ENCODE measurements at regions not wholly inside any gene's neighbourhood (a gene's known extent, or its start where the extent isn't known, plus 50 kb on each side); places are given as distances from the start of the nearest gene placed in this dataset.

DNA sequence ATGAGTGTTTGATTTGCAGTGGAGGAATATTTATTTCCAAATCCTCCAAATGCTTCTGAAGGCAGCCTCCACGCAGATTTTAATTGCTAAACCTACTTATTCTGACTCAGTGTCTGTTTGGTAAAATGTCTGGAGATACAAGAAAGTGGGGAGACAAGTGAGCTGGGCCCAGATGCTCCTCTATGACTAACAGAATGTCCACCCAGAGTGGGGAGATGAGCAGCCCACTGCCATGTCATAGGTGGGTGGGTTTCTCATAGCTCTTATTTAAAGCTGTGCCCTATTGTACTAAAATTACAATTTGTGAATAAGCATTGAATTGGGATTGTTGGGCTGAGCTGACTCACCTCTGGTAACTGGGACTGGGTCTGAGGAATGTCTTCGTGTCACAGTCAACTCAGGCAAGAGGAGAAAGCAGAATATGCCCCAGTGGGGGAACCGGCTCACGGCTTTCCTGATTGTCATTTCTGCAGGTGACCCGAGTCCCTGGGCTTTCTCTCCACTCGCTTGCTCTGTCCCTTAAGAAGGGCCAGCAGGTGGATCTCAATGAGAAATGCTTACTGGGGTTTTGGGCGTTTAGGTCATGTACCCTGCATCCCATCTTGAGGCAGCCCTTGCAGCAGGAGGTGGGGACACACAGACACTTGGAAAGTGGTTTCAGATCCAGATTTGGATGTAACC, 116.3 kb upstream of the SPRED2 start:
- TF ChIP-seq EZH2 (IDR thresholded peaks at IDR 0.05; ENCODE audit: borderline replicate concordance, low read depth, low read length, severe bottlenecking) (no peak), CTCF (IDR thresholded peaks at IDR 0.05; ENCODE audit: borderline replicate concordance, extremely low read depth, low read length, poor library complexity, severe bottlenecking) (no peak)
- H3K4me2 ChIP-seq (ENCODE audit: insufficient read depth, low read length): no peak overlapping the region
- ATAC-seq (ENCODE audit: insufficient read depth, low read depth) (no peak), DNase-seq (no peak)
- no peak overlapping the region for H3K4me3 ChIP-seq (ENCODE audit: low read depth in 1 of 2, low read length in 2 of 2)
- no peak overlapping the region for H3K27ac ChIP-seq (ENCODE audit: low read length)
- no peaks in the 10 kb centered on the region for H3K27me3 ChIP-seq (ENCODE audit: insufficient read depth, low read length, poor library complexity)
- no peaks in the 10 kb centered on the region for H3K9me3 ChIP-seq (ENCODE audit: insufficient read depth, low read length, severe bottlenecking)
- H3K79me2 ChIP-seq (ENCODE audit: insufficient read depth, low read length): no peaks in the 10 kb centered on the region
- no peak overlapping the region for H3K9ac ChIP-seq (ENCODE audit: low read depth, low read length)
- H3K4me1 ChIP-seq (ENCODE audit: insufficient read depth, low read length): peaks cover 6% of the 10 kb centered on the region
- no peaks in the 10 kb centered on the region for H3K36me3 ChIP-seq (ENCODE audit: insufficient read depth, low read length)
- no peak overlapping the region for H2AFZ ChIP-seq (ENCODE audit: low read depth, low read length)
- H4K20me1 ChIP-seq (ENCODE audit: insufficient read depth, low read length): no peaks in the 10 kb centered on the region

- Histone ChIP-seq H3K79me2 (ENCODE audit: insufficient read depth, low read length) (no peaks in the 10 kb centered on the region), H3K9ac (ENCODE audit: low read depth, low read length) (no peak overlapping the region), H3K36me3 (ENCODE audit: insufficient read depth, low read length) (no peaks in the 10 kb centered on the region), H3K27ac (ENCODE audit: low read length) (no peak overlapping the region), H2AFZ (ENCODE audit: low read depth, low read length) (no peak overlapping the region), H4K20me1 (ENCODE audit: insufficient read depth, low read length) (no peaks in the 10 kb centered on the region), H3K4me2 (ENCODE audit: insufficient read depth, low read length) (no peak overlapping the region), H3K27me3 (ENCODE audit: insufficient read depth, low read length, poor library complexity) (no peaks in the 10 kb centered on the region), H3K9me3 (ENCODE audit: insufficient read depth, low read length, severe bottlenecking) (no peaks in the 10 kb centered on the region), H3K4me1 (ENCODE audit: insufficient read depth, low read length) (peaks cover 2% of the 10 kb centered on the region), H3K4me3 (ENCODE audit: low read depth in 1 of 2, low read length in 2 of 2) (no peak overlapping the region)
- no peak for TF ChIP-seq EZH2 (IDR thresholded peaks at IDR 0.05; ENCODE audit: borderline replicate concordance, low read depth, low read length, severe bottlenecking)
- no peak for TF ChIP-seq CTCF (IDR thresholded peaks at IDR 0.05; ENCODE audit: borderline replicate concordance, extremely low read depth, low read length, poor library complexity, severe bottlenecking)
- DNase-seq (no peak), ATAC-seq (ENCODE audit: insufficient read depth, low read depth) (no peak)
Measured at GRCh38 chr2:65548064-65548463, 115.7 kb upstream of the SPRED2 start.

DNA sequence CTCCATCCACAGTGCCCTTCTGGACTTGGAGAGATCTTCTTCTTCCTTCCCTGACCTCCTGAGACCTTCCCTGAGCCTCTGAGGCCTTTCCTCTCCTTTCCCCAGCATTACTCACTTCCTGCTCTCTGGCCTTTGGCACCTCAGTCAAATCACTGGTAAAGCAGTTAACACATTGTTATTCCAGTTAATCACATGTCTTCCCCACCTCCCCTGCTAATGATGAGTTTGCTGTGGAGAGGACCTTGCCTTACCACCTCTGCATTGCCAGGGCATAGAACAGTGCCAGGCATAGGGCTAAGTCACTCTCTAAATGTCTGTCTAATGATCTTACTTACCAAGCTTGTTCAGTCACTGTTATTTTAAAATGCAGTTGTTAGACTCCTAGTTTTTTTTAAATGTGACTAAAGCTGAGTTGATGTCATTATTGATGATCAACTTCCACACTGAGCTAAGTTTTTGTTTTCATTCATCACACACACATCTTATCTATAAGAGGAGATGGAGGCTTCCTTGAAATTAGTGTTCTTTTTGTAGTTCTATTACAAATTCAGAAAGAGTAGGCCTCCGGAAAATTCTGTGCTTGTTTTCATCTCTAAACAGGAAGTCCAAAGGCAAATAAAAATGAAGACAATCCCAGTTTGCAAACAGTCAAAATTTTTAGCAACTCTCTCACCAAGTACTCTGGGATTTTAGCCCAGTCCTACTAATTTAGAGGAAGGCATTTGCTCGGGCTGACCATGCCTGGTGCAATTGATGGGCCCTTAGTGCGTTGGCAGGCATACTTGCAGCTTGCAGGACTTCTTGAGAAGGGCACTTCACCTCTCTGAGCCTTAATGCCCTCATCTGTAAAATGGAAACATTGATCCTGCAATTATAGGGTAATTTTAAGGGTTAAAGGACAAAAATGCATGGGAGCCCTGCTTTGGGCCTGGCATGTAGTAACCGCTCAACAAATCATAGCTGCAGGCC, 113.7 kb upstream of the SPRED2 start:
- H3K9ac ChIP-seq (ENCODE audit: low read depth, low read length): no peak overlapping the region
- no peak overlapping the region for H3K4me2 ChIP-seq (ENCODE audit: insufficient read depth, low read length)
- DNase-seq: no peak

More for the DNA sequence above, 113.7 kb upstream of the SPRED2 start:
- no peaks in the 10 kb centered on the region for H3K27me3 ChIP-seq (ENCODE audit: insufficient read depth, low read length, poor library complexity)
- H2AFZ ChIP-seq (ENCODE audit: low read depth, low read length): no peak overlapping the region
- no peak overlapping the region for H3K27ac ChIP-seq (ENCODE audit: low read length)
- no peak overlapping the region for H3K4me3 ChIP-seq (ENCODE audit: low read depth in 1 of 2, low read length in 2 of 2)
- TF ChIP-seq EZH2 (IDR thresholded peaks at IDR 0.05; ENCODE audit: borderline replicate concordance, low read depth, low read length, severe bottlenecking) (no peak), CTCF (IDR thresholded peaks at IDR 0.05; ENCODE audit: borderline replicate concordance, extremely low read depth, low read length, poor library complexity, severe bottlenecking) (no peak)
- H3K79me2 ChIP-seq (ENCODE audit: insufficient read depth, low read length): no peaks in the 10 kb centered on the region
- no peaks in the 10 kb centered on the region for H3K9me3 ChIP-seq (ENCODE audit: insufficient read depth, low read length, severe bottlenecking)
- H3K4me1 ChIP-seq (ENCODE audit: insufficient read depth, low read length): no peaks in the 10 kb centered on the region
- H4K20me1 ChIP-seq (ENCODE audit: insufficient read depth, low read length): no peaks in the 10 kb centered on the region
- ATAC-seq (ENCODE audit: insufficient read depth, low read depth): no peak
- no peaks in the 10 kb centered on the region for H3K36me3 ChIP-seq (ENCODE audit: insufficient read depth, low read length)
